GM18861 (cell line): ENCODE measurements at regions not wholly inside any gene's neighbourhood (a gene's known extent, or its start where the extent isn't known, plus 50 kb on each side); places are given as distances from the start of the nearest gene placed in this dataset.

ENCODE experiments used
- ATAC-seq: cut with Tn5 transposase; IDR thresholded peaks from one replicate; pipeline ENCODE4 v1.9.1; 2021; ENCODE audit not compliant: unreplicated experiment

- no peak for ATAC-seq
Observed at GRCh38 chr6:91780270-91780669, 1193.4 kb upstream of the MAP3K7 start.

- no peak for ATAC-seq
Observed at GRCh38 chr6:91761621-91762020, 1174.7 kb upstream of the MAP3K7 start.

- ATAC-seq = no peak
Observed at GRCh38 chr6:91754691-91755090, 1167.8 kb upstream of the MAP3K7 start.

GRCh38 chr6:91751526-91751925 is 1164.7 kb upstream of the MAP3K7 start:
- ATAC-seq = no peak

- no peak for ATAC-seq
Observed at GRCh38 chr6:91744566-91744965, 1157.7 kb upstream of the MAP3K7 start.

- ATAC-seq = no peak
Observed at GRCh38 chr6:91743756-91744155, 1156.9 kb upstream of the MAP3K7 start.

- no peak for ATAC-seq
Observed at GRCh38 chr6:91731939-91732338, 1145.1 kb upstream of the MAP3K7 start.

- ATAC-seq = no peak
Observed at GRCh38 chr6:91730710-91731109, 1143.8 kb upstream of the MAP3K7 start.

GRCh38 chr6:91720324-91720723 is 1133.5 kb upstream of the MAP3K7 start:
- no peak for ATAC-seq

GRCh38 chr6:91719414-91719813 is 1132.5 kb upstream of the MAP3K7 start:
- ATAC-seq = no peak

- peak; percentile 66 for ATAC-seq
Observed at GRCh38 chr6:91718198-91718597, 1131.3 kb upstream of the MAP3K7 start.

GRCh38 chr6:91717094-91717493 is 1130.2 kb upstream of the MAP3K7 start:
- ATAC-seq = no peak

- no peak for ATAC-seq
Observed at GRCh38 chr6:91716361-91716760, 1129.5 kb upstream of the MAP3K7 start.

GRCh38 chr6:91715171-91715805 is 1128.4 kb upstream of the MAP3K7 start:
- no peak for ATAC-seq

- ATAC-seq = no peak
Observed at GRCh38 chr6:91713911-91714310, 1127.0 kb upstream of the MAP3K7 start.

- ATAC-seq = no peak
Observed at GRCh38 chr6:91711518-91711917, 1124.6 kb upstream of the MAP3K7 start.

- ATAC-seq = no peak
Observed at GRCh38 chr6:91710342-91710741, 1123.5 kb upstream of the MAP3K7 start.

GRCh38 chr6:91708534-91708933 is 1121.7 kb upstream of the MAP3K7 start:
- no peak for ATAC-seq

- no peak for ATAC-seq
Observed at GRCh38 chr6:91705646-91706045, 1118.8 kb upstream of the MAP3K7 start.

- ATAC-seq = no peak
Observed at GRCh38 chr6:91704531-91704930, 1117.7 kb upstream of the MAP3K7 start.

- ATAC-seq = no peak
Observed at GRCh38 chr6:91697010-91697695, 1110.3 kb upstream of the MAP3K7 start.

GRCh38 chr6:91695221-91695620 is 1108.3 kb upstream of the MAP3K7 start:
- no peak for ATAC-seq
